KMS-11 (cell line): ENCODE measurements at regions not wholly inside any gene's neighbourhood (a gene's known extent, or its start where the extent isn't known, plus 50 kb on each side); places are given as distances from the start of the nearest gene placed in this dataset.

ENCODE experiments used
- H2AFZ ChIP-seq: fragments of 200-600 bp; sonication (generic); 2 replicates; pipeline ENCODE4 v1.6.1; 2016; ENCODE audit warnings: antibody characterized with exemption, mixed run types, low read depth
- H3K27ac ChIP-seq: fragments of 200-600 bp; sonication (generic); 2 replicates; pipeline ENCODE4 v1.6.1; 2016; ENCODE audit warnings: mild to moderate bottlenecking, mixed run types
- H3K27me3 ChIP-seq: fragments of 200-600 bp; sonication (generic); 2 replicates; pipeline ENCODE4 v1.6.1; 2017; ENCODE audit warnings: mild to moderate bottlenecking, low read depth, mixed run types, moderate library complexity; ENCODE audit not compliant: insufficient read depth
- H3K36me3 ChIP-seq: fragments of 200-600 bp; sonication (generic); 2 replicates; pipeline ENCODE4 v1.6.1; 2017; ENCODE audit warnings: mild to moderate bottlenecking, mixed run types; ENCODE audit not compliant: insufficient read depth
- H3K4me1 ChIP-seq: fragments of 200-600 bp; sonication (generic); 2 replicates; pipeline ENCODE4 v1.6.1; 2016; ENCODE audit warnings: mild to moderate bottlenecking, low read depth, mixed run types; ENCODE audit not compliant: poor library complexity, severe bottlenecking
- H3K4me2 ChIP-seq: fragments of 200-600 bp; sonication (generic); 2 replicates; pipeline ENCODE4 v1.7.0; 2016; ENCODE audit warnings: mild to moderate bottlenecking, mixed run types
- H3K4me3 ChIP-seq: fragments of 200-600 bp; sonication (generic); IDR thresholded peaks from 2 replicates; pipeline ENCODE4 v1.6.1; 2017; ENCODE audit warnings: low read depth, low read length, mixed read lengths; ENCODE audit not compliant: insufficient read depth
- H3K79me2 ChIP-seq: fragments of 200-600 bp; sonication (generic); 2 replicates; pipeline ENCODE4 v1.6.1; 2016; ENCODE audit warnings: low read depth, mixed run types; ENCODE audit not compliant: insufficient read depth
- H3K9ac ChIP-seq: fragments of 200-600 bp; sonication (generic); 2 replicates; pipeline ENCODE4 v1.6.1; 2016; ENCODE audit warnings: mild to moderate bottlenecking, mixed run types
- H4K20me1 ChIP-seq: fragments of 200-600 bp; sonication (generic); 2 replicates; pipeline ENCODE4 v1.6.1; 2016; ENCODE audit warnings: mild to moderate bottlenecking, mixed run types; ENCODE audit not compliant: insufficient read depth
- TF ChIP-seq, protein P1 (sequence below): fragments of 200-600 bp; sonication (generic); conservative IDR thresholded peaks from 2 replicates; pipeline ENCODE4 v1.6.1; 2017; ENCODE audit warnings: low read depth, mild to moderate bottlenecking, antibody characterized with exemption, low read length, moderate library complexity, mixed read lengths

DNA sequence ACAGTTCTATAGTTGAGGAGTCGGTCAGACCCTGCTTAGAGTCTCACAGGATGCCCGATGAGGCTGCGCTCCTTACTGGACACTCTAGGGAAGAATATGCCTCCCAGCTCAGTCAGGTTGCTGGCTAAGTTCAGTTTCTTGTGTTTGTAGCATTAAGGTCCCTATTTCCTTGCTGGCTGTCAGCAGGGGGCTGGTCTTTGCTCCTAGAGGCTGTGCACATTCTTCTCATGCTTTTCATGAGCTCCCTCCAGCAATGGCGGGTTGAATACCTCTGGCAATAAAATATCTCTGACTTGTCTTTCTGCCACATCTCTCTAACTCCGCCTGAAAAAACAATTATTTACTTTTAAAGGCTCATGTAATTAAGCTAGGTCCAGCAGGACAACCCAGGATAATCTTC is 79.4 kb upstream of the DNAJC10 start:
- H2AFZ ChIP-seq: no peak overlapping the region
- no peak overlapping the region for H3K4me3 ChIP-seq
- no peaks in the 10 kb centered on the region for H4K20me1 ChIP-seq
- H3K9ac ChIP-seq: no peak overlapping the region
- H3K79me2 ChIP-seq: no peaks in the 10 kb centered on the region
- H3K27me3 ChIP-seq: no peaks in the 10 kb centered on the region
- H3K4me2 ChIP-seq: no peak overlapping the region
- TF ChIP-seq, protein P1, sequence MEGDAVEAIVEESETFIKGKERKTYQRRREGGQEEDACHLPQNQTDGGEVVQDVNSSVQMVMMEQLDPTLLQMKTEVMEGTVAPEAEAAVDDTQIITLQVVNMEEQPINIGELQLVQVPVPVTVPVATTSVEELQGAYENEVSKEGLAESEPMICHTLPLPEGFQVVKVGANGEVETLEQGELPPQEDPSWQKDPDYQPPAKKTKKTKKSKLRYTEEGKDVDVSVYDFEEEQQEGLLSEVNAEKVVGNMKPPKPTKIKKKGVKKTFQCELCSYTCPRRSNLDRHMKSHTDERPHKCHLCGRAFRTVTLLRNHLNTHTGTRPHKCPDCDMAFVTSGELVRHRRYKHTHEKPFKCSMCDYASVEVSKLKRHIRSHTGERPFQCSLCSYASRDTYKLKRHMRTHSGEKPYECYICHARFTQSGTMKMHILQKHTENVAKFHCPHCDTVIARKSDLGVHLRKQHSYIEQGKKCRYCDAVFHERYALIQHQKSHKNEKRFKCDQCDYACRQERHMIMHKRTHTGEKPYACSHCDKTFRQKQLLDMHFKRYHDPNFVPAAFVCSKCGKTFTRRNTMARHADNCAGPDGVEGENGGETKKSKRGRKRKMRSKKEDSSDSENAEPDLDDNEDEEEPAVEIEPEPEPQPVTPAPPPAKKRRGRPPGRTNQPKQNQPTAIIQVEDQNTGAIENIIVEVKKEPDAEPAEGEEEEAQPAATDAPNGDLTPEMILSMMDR: no peak
- no peaks in the 10 kb centered on the region for H3K36me3 ChIP-seq
- no peaks in the 10 kb centered on the region for H3K4me1 ChIP-seq
- no peak overlapping the region for H3K27ac ChIP-seq

DNA sequence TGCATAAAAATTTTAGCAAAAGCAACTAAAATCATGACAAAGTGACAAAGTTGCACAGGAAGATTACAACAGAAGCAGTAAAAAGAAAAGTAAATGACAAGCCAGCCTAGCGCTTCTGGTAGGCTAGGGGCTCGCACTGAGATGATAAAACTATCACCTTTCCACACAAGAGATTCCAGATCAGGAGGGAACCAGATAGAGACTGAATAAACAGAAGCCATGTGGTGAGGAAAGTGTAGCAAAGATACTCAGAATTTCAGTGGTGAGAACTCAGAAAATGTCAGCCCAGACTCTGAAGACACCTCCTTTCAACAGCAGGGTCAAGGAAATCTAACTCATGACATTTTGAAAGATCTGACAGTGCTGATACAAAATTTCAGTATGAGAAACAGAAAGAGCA is 77.4 kb upstream of the DNAJC10 start:
- H3K27me3 ChIP-seq: no peaks in the 10 kb centered on the region
- H3K36me3 ChIP-seq: no peaks in the 10 kb centered on the region
- no peaks in the 10 kb centered on the region for H3K79me2 ChIP-seq
- no peak overlapping the region for H2AFZ ChIP-seq
- no peak overlapping the region for H3K27ac ChIP-seq
- no peak overlapping the region for H3K4me2 ChIP-seq
- no peaks in the 10 kb centered on the region for H4K20me1 ChIP-seq
- TF ChIP-seq, protein P1: no peak
- H3K4me1 ChIP-seq: no peaks in the 10 kb centered on the region
- H3K4me3 ChIP-seq: no peak overlapping the region
- H3K9ac ChIP-seq: no peak overlapping the region

DNA sequence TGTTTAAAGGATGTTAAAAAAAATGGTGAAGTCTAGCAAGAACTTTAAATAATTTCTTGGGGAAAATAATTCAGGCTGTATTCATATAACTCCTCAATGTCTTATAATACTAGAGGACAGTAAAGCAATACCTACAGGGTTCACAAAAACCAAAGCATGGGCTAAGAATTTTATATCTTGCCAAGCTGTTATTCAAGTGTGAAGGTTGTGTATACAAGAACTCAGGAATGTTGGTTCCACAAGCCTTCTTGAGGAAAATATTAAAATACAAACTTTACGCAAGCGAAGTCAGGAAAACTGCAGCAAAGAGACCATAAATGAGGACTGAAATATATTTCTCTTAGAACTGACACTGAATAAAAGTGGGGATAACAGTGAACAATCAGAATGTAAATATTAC is 76.1 kb upstream of the DNAJC10 start:
- H3K9ac ChIP-seq: no peak overlapping the region
- H3K4me3 ChIP-seq: no peak overlapping the region
- no peaks in the 10 kb centered on the region for H4K20me1 ChIP-seq
- H3K4me2 ChIP-seq: no peak overlapping the region
- no peaks in the 10 kb centered on the region for H3K27me3 ChIP-seq
- TF ChIP-seq, protein P1: no peak
- H2AFZ ChIP-seq: no peak overlapping the region
- no peaks in the 10 kb centered on the region for H3K4me1 ChIP-seq
- no peak overlapping the region for H3K27ac ChIP-seq
- H3K79me2 ChIP-seq: no peaks in the 10 kb centered on the region
- no peaks in the 10 kb centered on the region for H3K36me3 ChIP-seq

DNA sequence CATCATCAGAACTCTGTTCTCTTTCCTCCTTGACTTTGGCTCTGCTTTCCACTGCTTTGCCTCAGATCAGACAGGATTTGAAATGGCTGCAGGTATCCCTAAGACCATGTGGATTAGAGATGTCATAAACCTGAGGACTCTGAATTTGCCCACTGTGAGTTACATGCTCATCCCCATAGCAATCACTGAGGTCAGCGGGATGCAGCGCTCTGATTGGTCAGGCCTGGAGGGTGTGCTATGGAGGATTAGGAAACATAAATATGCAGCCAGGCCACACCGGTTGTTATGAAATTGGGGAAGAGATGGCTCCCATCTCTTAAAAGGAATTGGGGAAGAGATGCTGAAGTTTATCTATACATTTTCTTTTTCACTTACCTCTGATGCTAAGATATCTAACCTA is 73.7 kb upstream of the DNAJC10 start:
- no peak overlapping the region for H3K4me3 ChIP-seq
- H3K27ac ChIP-seq: no peak overlapping the region
- no peaks in the 10 kb centered on the region for H3K27me3 ChIP-seq
- H3K4me1 ChIP-seq: no peaks in the 10 kb centered on the region
- TF ChIP-seq, protein P1: no peak
- H3K79me2 ChIP-seq: no peaks in the 10 kb centered on the region
- H3K9ac ChIP-seq: no peak overlapping the region
- no peak overlapping the region for H2AFZ ChIP-seq
- H3K36me3 ChIP-seq: no peaks in the 10 kb centered on the region
- no peaks in the 10 kb centered on the region for H4K20me1 ChIP-seq
- H3K4me2 ChIP-seq: no peak overlapping the region
